Esophagus muscularis mucosa (tissue), 3 donors: ENCODE measurements at regions not wholly inside any gene's neighbourhood (a gene's known extent, or its start where the extent isn't known, plus 50 kb on each side); places are given as distances from the start of the nearest gene placed in this dataset.

Source experiments
- POLR2A ChIP-seq: fragments of 450-650 bp; IDR thresholded peaks from one replicate; pipeline ENCODE4 v1.6.1; 2017; ENCODE audit warnings: antibody characterized with exemption, moderate library complexity, mild to moderate bottlenecking, low read depth
- TF ChIP-seq, protein P1 (sequence below), 3 experiments: fragments of 200-600 bp in 2 of 3; fragments of 450-650 bp in 1 of 3; sonication (generic) in 2 of 3; IDR thresholded peaks; one replicate each; pipeline ENCODE4 v1.5.1; 2017 to 2019; ENCODE audit warnings: antibody characterized with exemption in 3 of 3, mild to moderate bottlenecking in 2 of 3, moderate library complexity in 1 of 3

DNA sequence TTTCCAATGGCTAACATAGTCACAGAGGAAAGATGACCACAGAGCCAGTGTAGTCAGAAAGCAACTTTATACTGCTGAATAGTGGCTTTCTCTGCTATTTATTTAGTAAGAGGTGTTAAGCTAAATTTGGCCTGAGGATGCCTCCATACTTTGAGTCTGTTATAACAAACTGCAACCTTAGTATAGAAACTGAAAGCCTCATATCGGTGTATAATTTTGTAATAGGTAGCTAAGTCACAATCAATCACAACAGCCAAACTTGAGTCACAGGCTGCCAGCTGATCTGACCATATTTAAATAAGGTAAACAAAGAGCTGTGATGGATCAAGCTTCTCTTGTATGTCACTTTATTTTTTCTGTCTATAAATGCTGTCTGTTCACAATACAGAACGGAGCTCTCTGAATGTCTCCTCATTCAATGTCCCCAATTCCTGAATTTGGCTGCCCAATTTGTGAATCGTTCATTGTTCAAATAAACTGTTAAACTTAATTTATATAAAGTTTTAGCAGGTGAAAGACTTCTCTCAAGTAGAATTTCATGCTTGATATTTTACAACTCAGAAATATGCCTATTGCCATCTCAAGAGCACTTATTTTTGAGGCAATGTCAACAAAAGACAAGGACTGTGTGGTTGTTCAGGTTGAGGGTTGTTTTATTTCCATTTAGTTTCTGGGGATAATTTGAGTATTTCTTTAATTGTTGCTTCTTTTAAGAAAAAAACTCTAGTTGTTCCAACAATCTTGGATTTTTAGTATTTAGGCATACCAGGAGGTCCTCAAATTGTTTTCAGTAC, 339.7 kb upstream of the B3GALT2 start:
- TF ChIP-seq POLR2A = no peak
- TF ChIP-seq, protein P1, sequence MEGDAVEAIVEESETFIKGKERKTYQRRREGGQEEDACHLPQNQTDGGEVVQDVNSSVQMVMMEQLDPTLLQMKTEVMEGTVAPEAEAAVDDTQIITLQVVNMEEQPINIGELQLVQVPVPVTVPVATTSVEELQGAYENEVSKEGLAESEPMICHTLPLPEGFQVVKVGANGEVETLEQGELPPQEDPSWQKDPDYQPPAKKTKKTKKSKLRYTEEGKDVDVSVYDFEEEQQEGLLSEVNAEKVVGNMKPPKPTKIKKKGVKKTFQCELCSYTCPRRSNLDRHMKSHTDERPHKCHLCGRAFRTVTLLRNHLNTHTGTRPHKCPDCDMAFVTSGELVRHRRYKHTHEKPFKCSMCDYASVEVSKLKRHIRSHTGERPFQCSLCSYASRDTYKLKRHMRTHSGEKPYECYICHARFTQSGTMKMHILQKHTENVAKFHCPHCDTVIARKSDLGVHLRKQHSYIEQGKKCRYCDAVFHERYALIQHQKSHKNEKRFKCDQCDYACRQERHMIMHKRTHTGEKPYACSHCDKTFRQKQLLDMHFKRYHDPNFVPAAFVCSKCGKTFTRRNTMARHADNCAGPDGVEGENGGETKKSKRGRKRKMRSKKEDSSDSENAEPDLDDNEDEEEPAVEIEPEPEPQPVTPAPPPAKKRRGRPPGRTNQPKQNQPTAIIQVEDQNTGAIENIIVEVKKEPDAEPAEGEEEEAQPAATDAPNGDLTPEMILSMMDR (IDR thresholded peaks at IDR 0.05) = no peak
